Transverse colon (tissue), 3 donors: ENCODE measurements at regions not wholly inside any gene's neighbourhood (a gene's known extent, or its start where the extent isn't known, plus 50 kb on each side); places are given as distances from the start of the nearest gene placed in this dataset.

ENCODE experiments used
- CTCF ChIP-seq, 5 experiments: fragments of 200-600 bp in 3 of 5; fragments of 450-650 bp in 2 of 5; sonication (generic) in 3 of 5; IDR thresholded peaks; 1 replicate in 2 of 5; 2 replicates in 3 of 5; pipeline ENCODE4 v1.5.1; 2016 to 2017; ENCODE audit warnings: antibody characterized with exemption in 5 of 5, inconsistent platforms in 3 of 5, mild to moderate bottlenecking in 2 of 5, moderate library complexity in 1 of 5
- POLR2A ChIP-seq: fragments of 450-650 bp; IDR thresholded peaks from one replicate; pipeline ENCODE4 v1.6.1; 2016; ENCODE audit warnings: antibody characterized with exemption, mild to moderate bottlenecking, moderate library complexity

DNA sequence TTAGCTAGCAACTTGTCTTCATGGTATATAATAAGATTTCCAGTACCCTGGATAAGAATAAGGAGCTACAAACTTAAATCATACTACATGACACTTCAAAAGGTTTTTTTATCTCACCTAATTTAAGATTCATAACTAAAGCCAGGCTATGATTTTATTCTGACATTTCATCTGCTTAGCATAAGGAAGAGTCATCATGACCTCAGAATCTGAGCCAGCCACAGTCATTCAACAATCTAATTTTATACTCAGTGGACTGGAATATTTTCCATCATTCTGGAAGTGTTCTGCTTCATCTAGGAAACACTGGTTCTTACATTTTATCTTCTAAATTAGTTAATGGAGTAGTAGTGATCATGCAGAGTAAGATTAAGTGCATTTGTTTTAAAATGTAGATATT is 102.1 kb upstream of the KCND2 start:
- TF ChIP-seq POLR2A (no peak), CTCF (IDR thresholded peaks at IDR 0.05) (no peak)
